ENCODE measurements at regions not wholly inside any gene's neighbourhood (a gene's known extent, or its start where the extent isn't known, plus 50 kb on each side); places are given as distances from the start of the nearest gene placed in this dataset.
"Not testable (repeated sequence)": the region's sequence is repeated elsewhere in the genome, so short reads cannot be mapped to it uniquely, and the experiment has no call there.

- Histone ChIP-seq H3K27me3 (ENCODE audit: control insufficient read depth, insufficient read depth, low read length) (no peaks in the 10 kb centered on the region), H3K36me3 (replicated peaks; ENCODE audit: control insufficient read depth, insufficient read depth, low read length) (no peaks in the 10 kb centered on the region), H3K4me3 (ENCODE audit: insufficient read depth, low read depth, low read length) (no peak overlapping the region)
- no peak for DNase-seq
Observed at GRCh38 chr11:42827845-42828244, 484.0 kb upstream of the API5 start.

- no peaks in the 10 kb centered on the region for H3K27me3 ChIP-seq (ENCODE audit: control insufficient read depth, insufficient read depth, low read length)
- no peak for DNase-seq
- H3K36me3 ChIP-seq (replicated peaks; ENCODE audit: control insufficient read depth, insufficient read depth, low read length): no peaks in the 10 kb centered on the region
- H3K4me3 ChIP-seq (ENCODE audit: insufficient read depth, low read depth, low read length): no peak overlapping the region
Observed at GRCh38 chr11:42837994-42838393, 473.8 kb upstream of the API5 start.

GRCh38 chr11:42840176-42840829, 471.5 kb upstream of the API5 start:
- DNase-seq: no peak
- H3K36me3 ChIP-seq (replicated peaks; ENCODE audit: control insufficient read depth, insufficient read depth, low read length): no peaks in the 10 kb centered on the region

GRCh38 chr11:42840860-42841259, 470.9 kb upstream of the API5 start:
- DNase-seq: no peak
- Histone ChIP-seq H3K36me3 (replicated peaks; ENCODE audit: control insufficient read depth, insufficient read depth, low read length) (no peaks in the 10 kb centered on the region), H3K4me3 (ENCODE audit: insufficient read depth, low read depth, low read length) (no peak overlapping the region), H3K27me3 (ENCODE audit: control insufficient read depth, insufficient read depth, low read length) (no peaks in the 10 kb centered on the region)

More at GRCh38 chr11:42840176-42840829, 471.5 kb upstream of the API5 start:
- H3K27me3 ChIP-seq (ENCODE audit: control insufficient read depth, insufficient read depth, low read length): no peaks in the 10 kb centered on the region
- no peak overlapping the region for H3K4me3 ChIP-seq (ENCODE audit: insufficient read depth, low read depth, low read length)

GRCh38 chr11:42841556-42841955, 470.2 kb upstream of the API5 start:
- no peaks in the 10 kb centered on the region for H3K36me3 ChIP-seq (replicated peaks; ENCODE audit: control insufficient read depth, insufficient read depth, low read length)
- no peak overlapping the region for H3K4me3 ChIP-seq (ENCODE audit: insufficient read depth, low read depth, low read length)
- H3K27me3 ChIP-seq (ENCODE audit: control insufficient read depth, insufficient read depth, low read length): no peaks in the 10 kb centered on the region
- DNase-seq: no peak

GRCh38 chr11:42849362-42849761, 462.4 kb upstream of the API5 start:
- H3K27me3 ChIP-seq (ENCODE audit: control insufficient read depth, insufficient read depth, low read length): no peaks in the 10 kb centered on the region
- H3K4me3 ChIP-seq (ENCODE audit: insufficient read depth, low read depth, low read length): no peak overlapping the region
- no peak for DNase-seq
- no peaks in the 10 kb centered on the region for H3K36me3 ChIP-seq (replicated peaks; ENCODE audit: control insufficient read depth, insufficient read depth, low read length)

- no peak overlapping the region for H3K4me3 ChIP-seq (ENCODE audit: insufficient read depth, low read depth, low read length)
- no peaks in the 10 kb centered on the region for H3K36me3 ChIP-seq (replicated peaks; ENCODE audit: control insufficient read depth, insufficient read depth, low read length)
- no peak for DNase-seq
- no peaks in the 10 kb centered on the region for H3K27me3 ChIP-seq (ENCODE audit: control insufficient read depth, insufficient read depth, low read length)
Observed at GRCh38 chr11:42857344-42857743, 454.5 kb upstream of the API5 start.

- Histone ChIP-seq H3K36me3 (replicated peaks; ENCODE audit: control insufficient read depth, insufficient read depth, low read length) (no peaks in the 10 kb centered on the region), H3K27me3 (ENCODE audit: control insufficient read depth, insufficient read depth, low read length) (no peaks in the 10 kb centered on the region), H3K4me3 (ENCODE audit: insufficient read depth, low read depth, low read length) (no peak overlapping the region)
- no peak for DNase-seq
Observed at GRCh38 chr11:42870480-42870879, 441.3 kb upstream of the API5 start.

GRCh38 chr11:42873800-42874405, 437.9 kb upstream of the API5 start:
- H3K4me3 ChIP-seq (ENCODE audit: insufficient read depth, low read depth, low read length); H3K36me3 ChIP-seq (replicated peaks; ENCODE audit: control insufficient read depth, insufficient read depth, low read length); DNase-seq; H3K27me3 ChIP-seq (ENCODE audit: control insufficient read depth, insufficient read depth, low read length): not testable (repeated sequence)

- not testable (repeated sequence) for H3K4me3 ChIP-seq (ENCODE audit: insufficient read depth, low read depth, low read length); H3K27me3 ChIP-seq (ENCODE audit: control insufficient read depth, insufficient read depth, low read length); DNase-seq; H3K36me3 ChIP-seq (replicated peaks; ENCODE audit: control insufficient read depth, insufficient read depth, low read length)
Observed at GRCh38 chr11:42881335-42881734, 430.5 kb upstream of the API5 start.

GRCh38 chr11:42890773-42891172, 421.0 kb upstream of the API5 start:
- Histone ChIP-seq H3K4me3 (ENCODE audit: insufficient read depth, low read depth, low read length) (no peak overlapping the region), H3K27me3 (ENCODE audit: control insufficient read depth, insufficient read depth, low read length) (no peaks in the 10 kb centered on the region), H3K36me3 (replicated peaks; ENCODE audit: control insufficient read depth, insufficient read depth, low read length) (no peaks in the 10 kb centered on the region)
- DNase-seq: no peak

GRCh38 chr11:42901084-42901483, 410.7 kb upstream of the API5 start:
- Histone ChIP-seq H3K36me3 (replicated peaks; ENCODE audit: control insufficient read depth, insufficient read depth, low read length) (no peaks in the 10 kb centered on the region), H3K27me3 (ENCODE audit: control insufficient read depth, insufficient read depth, low read length) (no peaks in the 10 kb centered on the region), H3K4me3 (ENCODE audit: insufficient read depth, low read depth, low read length) (no peak overlapping the region)
- DNase-seq: no peak

- Histone ChIP-seq H3K27me3 (ENCODE audit: control insufficient read depth, insufficient read depth, low read length) (no peaks in the 10 kb centered on the region), H3K4me3 (ENCODE audit: insufficient read depth, low read depth, low read length) (no peak overlapping the region)
- DNase-seq: no peak
Observed at GRCh38 chr11:42906226-42906625, 405.6 kb upstream of the API5 start.

GRCh38 chr11:42913731-42914130, 398.1 kb upstream of the API5 start:
- Histone ChIP-seq H3K27me3 (ENCODE audit: control insufficient read depth, insufficient read depth, low read length) (no peaks in the 10 kb centered on the region), H3K4me3 (ENCODE audit: insufficient read depth, low read depth, low read length) (no peak overlapping the region), H3K36me3 (replicated peaks; ENCODE audit: control insufficient read depth, insufficient read depth, low read length) (no peaks in the 10 kb centered on the region)
- no peak for DNase-seq

More at GRCh38 chr11:42906226-42906625, 405.6 kb upstream of the API5 start:
- H3K36me3 ChIP-seq (replicated peaks; ENCODE audit: control insufficient read depth, insufficient read depth, low read length): no peaks in the 10 kb centered on the region

GRCh38 chr11:42923651-42924050, 388.1 kb upstream of the API5 start:
- no peaks in the 10 kb centered on the region for H3K36me3 ChIP-seq (replicated peaks; ENCODE audit: control insufficient read depth, insufficient read depth, low read length)
- H3K4me3 ChIP-seq (ENCODE audit: insufficient read depth, low read depth, low read length): no peak overlapping the region
- DNase-seq: no peak
- no peaks in the 10 kb centered on the region for H3K27me3 ChIP-seq (ENCODE audit: control insufficient read depth, insufficient read depth, low read length)

Measured in H7 (cell line).